A549 (cell line): ENCODE measurements at regions not wholly inside any gene's neighbourhood (a gene's known extent, or its start where the extent isn't known, plus 50 kb on each side); places are given as distances from the start of the nearest gene placed in this dataset.

Source experiments
- ATAC-seq, 2 experiments: fragments of 200-7000 bp in 1 of 2; fragments of >200 bp in 1 of 2; cut with Nextera tagmentation in 1 of 2; cut with Tn5 transposase in 1 of 2; 3 replicates each; pipeline versions ENCODE4 v1.8.0 to v1.9.1; 2018 to 2020; ENCODE audit warnings: mild to moderate bottlenecking in 1 of 2, moderate library complexity in 1 of 2
- CTCF ChIA-PET: fragments of 300-600 bp; sonication (Branson Sonifier 250); formaldehyde crosslinking; extraction: SDS; loops from one replicate; lab custom pipeline; 2021; ENCODE audit warnings: antibody characterized with exemption, inconsistent platforms; lab: Yijun Ruan, JAX
- POLR2A ChIA-PET: fragments of 350-600 bp; formaldehyde crosslinking; extraction: SDS; loops from one replicate; lab custom pipeline; 2021; ENCODE audit warnings: antibody characterized with exemption, inconsistent platforms; lab: Yijun Ruan, JAX
- DNase-seq, 2 experiments: peaks; one replicate each; pipeline versions ENCODE4 v3.0.0 to v3.0.0-alpha.2; 2011 to 2016; ENCODE audit warnings: low read depth in 1 of 2, low spot score in 1 of 2
- FAIRE-seq: peaks from 2 replicates; lab custom pipeline; 2011; peaks lifted over from hg19 to GRCh38; lab: Jason Lieb, UNC
- H3K27ac ChIP-seq, 2 experiments: fragments of >200 bp; sonication (Bioruptor Twin); formaldehyde crosslinking; 3 replicates each; pipeline ENCODE4 v1.5.1; 2016 to 2017
- H3K4me1 ChIP-seq: fragments of >200 bp; sonication (Bioruptor Twin); formaldehyde crosslinking; 3 replicates; pipeline ENCODE4 v1.6.1; 2016
- H3K4me2 ChIP-seq: fragments of >200 bp; sonication (Bioruptor Twin); formaldehyde crosslinking; 3 replicates; pipeline ENCODE4 v1.6.1; 2016
- H3K4me3 ChIP-seq: fragments of >200 bp; sonication (Bioruptor Twin); formaldehyde crosslinking; 3 replicates; pipeline ENCODE4 v1.5.1; 2016
- H3K9me3 ChIP-seq: fragments of >200 bp; sonication (Bioruptor Twin); formaldehyde crosslinking; 3 replicates; pipeline ENCODE4 v1.6.1; 2016
- BCL3 ChIP-seq: fragments of >200 bp; sonication (Bioruptor Twin); formaldehyde crosslinking; IDR thresholded peaks from 3 replicates; pipeline ENCODE4 v1.6.1; 2016
- BHLHE40 ChIP-seq: IDR thresholded peaks from 2 replicates; pipeline ENCODE4 v1.6.1; 2012; ENCODE audit warnings: low read depth, low read length, inconsistent platforms
- CHD4 ChIP-seq: fragments of 200-600 bp; sonication (generic); IDR thresholded peaks from 2 replicates; pipeline ENCODE4 v1.6.1; 2016; ENCODE audit warnings: antibody characterized with exemption, mild to moderate bottlenecking, borderline replicate concordance
- CTCF ChIP-seq: fragments of >200 bp; sonication (Bioruptor Twin); formaldehyde crosslinking; IDR thresholded peaks from 3 replicates; pipeline ENCODE4 v1.5.1; 2016
- EHF ChIP-seq: fragments of 250-450 bp; sonication (Bioruptor Pico); IDR thresholded peaks from 2 replicates; pipeline ENCODE4 v1.5.0; 2020; ENCODE audit warnings: mild to moderate bottlenecking
- ELK1 ChIP-seq: fragments of 150-350 bp; IDR thresholded peaks from 2 replicates; pipeline ENCODE4 v1.6.1; 2014; ENCODE audit warnings: low read depth, mild to moderate bottlenecking, low read length
- EP300 ChIP-seq, 2 experiments: fragments of >200 bp; sonication (Bioruptor Twin); formaldehyde crosslinking; IDR thresholded peaks; 2 replicates in 1 of 2; 3 replicates in 1 of 2; pipeline ENCODE4 v1.6.1; 2016 to 2017
- FOSB ChIP-seq: fragments of 250-450 bp; sonication (Bioruptor Pico); IDR thresholded peaks from 2 replicates; pipeline ENCODE4 v1.5.0; 2020; ENCODE audit warnings: mild to moderate bottlenecking, moderate library complexity
- GATA3 ChIP-seq: IDR thresholded peaks from 2 replicates; pipeline ENCODE4 v1.6.1; 2012; ENCODE audit warnings: borderline replicate concordance
- HDAC2 ChIP-seq: fragments of 200-600 bp; sonication (generic); IDR thresholded peaks from 2 replicates; pipeline ENCODE4 v1.6.1; 2016
- HES2 ChIP-seq: fragments of >200 bp; sonication (Bioruptor Twin); formaldehyde crosslinking; IDR thresholded peaks from 2 replicates; pipeline ENCODE4 v1.6.1; 2016
- HMGXB4 ChIP-seq: fragments of 250-450 bp; sonication (Bioruptor Pico); IDR thresholded peaks from 2 replicates; pipeline ENCODE4 v1.5.0; 2021; ENCODE audit warnings: mild to moderate bottlenecking, moderate library complexity, borderline replicate concordance
- HOXA7 ChIP-seq: fragments of 250-450 bp; sonication (Bioruptor Pico); IDR thresholded peaks from 2 replicates; pipeline ENCODE4 v1.5.0; 2020; ENCODE audit warnings: mild to moderate bottlenecking, moderate library complexity
- HOXB5 ChIP-seq: fragments of 250-450 bp; sonication (Bioruptor Pico); IDR thresholded peaks from 2 replicates; pipeline ENCODE4 v1.5.0; 2020; ENCODE audit warnings: mild to moderate bottlenecking, moderate library complexity
- JUNB ChIP-seq: fragments of >200 bp; sonication (Bioruptor Twin); formaldehyde crosslinking; IDR thresholded peaks from 2 replicates; pipeline ENCODE4 v1.6.1; 2016
- KDM1A ChIP-seq: fragments of 200-600 bp; sonication (generic); IDR thresholded peaks from 2 replicates; pipeline ENCODE4 v1.6.1; 2016; ENCODE audit warnings: low read depth, mild to moderate bottlenecking
- KDM5A ChIP-seq: fragments of 200-600 bp; sonication (generic); IDR thresholded peaks from 2 replicates; pipeline ENCODE4 v1.6.1; 2016; ENCODE audit warnings: antibody characterized with exemption, mild to moderate bottlenecking
- NFE2L2 ChIP-seq: fragments of 150-350 bp; conservative IDR thresholded peaks from 2 replicates; pipeline ENCODE4 v1.6.1; 2014; ENCODE audit warnings: low read length
- NR3C1 ChIP-seq: fragments of >200 bp; sonication (Bioruptor Twin); formaldehyde crosslinking; IDR thresholded peaks from 3 replicates; pipeline ENCODE4 v1.6.1; 2017
- PBX3 ChIP-seq: IDR thresholded peaks from 2 replicates; pipeline ENCODE4 v1.6.1; 2012
- RARB ChIP-seq: fragments of 250-450 bp; sonication (Bioruptor Pico); IDR thresholded peaks from 2 replicates; pipeline ENCODE4 v1.8.0; 2021; ENCODE audit warnings: mild to moderate bottlenecking, moderate library complexity
- RCOR1 ChIP-seq: fragments of 150-350 bp; IDR thresholded peaks from 2 replicates; pipeline ENCODE4 v1.6.1; 2014; ENCODE audit warnings: antibody characterized with exemption, low read length, low read depth
- REST ChIP-seq: fragments of 200-600 bp; sonication (generic); IDR thresholded peaks from 2 replicates; pipeline ENCODE4 v1.6.1; 2016; ENCODE audit warnings: antibody characterized with exemption, mild to moderate bottlenecking, moderate library complexity
- RFX5 ChIP-seq: fragments of 450-650 bp; IDR thresholded peaks from 2 replicates; pipeline ENCODE4 v1.7.1; 2014; ENCODE audit warnings: antibody characterized with exemption, mild to moderate bottlenecking, moderate library complexity
- TFCP2L1 ChIP-seq: fragments of 250-450 bp; sonication (Bioruptor Pico); IDR thresholded peaks from 2 replicates; pipeline ENCODE4 v1.5.0; 2021; ENCODE audit warnings: mild to moderate bottlenecking
- TP53 ChIP-seq: fragments of 250-450 bp; sonication (Bioruptor Pico); IDR thresholded peaks from 2 replicates; pipeline ENCODE4 v1.5.0; 2021; ENCODE audit warnings: mild to moderate bottlenecking, moderate library complexity
- ZC3H11A ChIP-seq: fragments of 450-650 bp; IDR thresholded peaks from 2 replicates; pipeline ENCODE4 v1.6.1; 2014; ENCODE audit warnings: antibody characterized with exemption, mild to moderate bottlenecking
- WGBS: methylation state at CpG from one replicate; pipeline ENCODE4 v1.1.6; 2017; ENCODE audit errors: missing lambda C conversion rate; 5-methylcytosine and 5-hydroxymethylcytosine counted together

- POLR2A ChIA-PET = no interaction called here
- CTCF ChIA-PET = no interaction called here
- ATAC-seq (no peak), DNase-seq (no peak), FAIRE-seq (no peak)
- Histone ChIP-seq H3K4me1 (no peaks in the 10 kb centered on the region), H3K4me2 (no peak overlapping the region), H3K27ac (no peak overlapping the region), H3K4me3 (no peak overlapping the region), H3K9me3 (no peaks in the 10 kb centered on the region)
- TF ChIP-seq EHF (CRISPR knock-in tag) = no peak
- no peak for TF ChIP-seq KDM5A
- no peak for TF ChIP-seq KDM1A
- no peak for TF ChIP-seq HDAC2
- no peak for TF ChIP-seq GATA3
- no peak for TF ChIP-seq PBX3
- TF ChIP-seq BHLHE40 = no peak
- no peak for TF ChIP-seq NR3C1
- no peak for TF ChIP-seq TFCP2L1 (CRISPR knock-in tag)
- TF ChIP-seq FOSB = no peak
- TF ChIP-seq HOXA7 (CRISPR knock-in tag) = no peak
- no peak for TF ChIP-seq JUNB
- TF ChIP-seq ZC3H11A = no peak
- TF ChIP-seq CHD4 = no peak
- no peak for TF ChIP-seq RCOR1
- TF ChIP-seq HES2 = no peak
- no peak for TF ChIP-seq NFE2L2
- no peak for TF ChIP-seq ELK1
- WGBS = 74% methylated on average over 17 of the region's 17 CpGs
These were observed 120.2 kb upstream of the ZNF516 start for GRCh38 chr18:76615065-76615733.

- CTCF ChIA-PET = no interaction called here
- no peak for ATAC-seq
- Histone ChIP-seq H3K4me2 (no peak overlapping the region), H3K27ac (no peak overlapping the region), H3K4me1 (no peaks in the 10 kb centered on the region), H3K4me3 (no peak overlapping the region), H3K9me3 (no peaks in the 10 kb centered on the region)
- FAIRE-seq = no peak
- WGBS = 82% methylated on average over 25 of the region's 25 CpGs
- no peak for DNase-seq
- TF ChIP-seq FOSB = no peak
- no peak for TF ChIP-seq NFE2L2
- TF ChIP-seq BCL3 = no peak
- no peak for TF ChIP-seq RFX5
- no peak for TF ChIP-seq CTCF
- no peak for TF ChIP-seq GATA3
- no peak for TF ChIP-seq CHD4
- TF ChIP-seq RARB (CRISPR knock-in tag) = no peak
- no peak for TF ChIP-seq TP53 (CRISPR knock-in tag)
- TF ChIP-seq HOXB5 (CRISPR knock-in tag) = no peak
- no peak for TF ChIP-seq EP300 (IDR thresholded peaks at IDR 0.05)
- TF ChIP-seq HMGXB4 = no peak
- TF ChIP-seq HOXA7 (CRISPR knock-in tag) = no peak
- no peak for TF ChIP-seq REST
- POLR2A ChIA-PET = no interaction called here
These were observed 118.7 kb upstream of the ZNF516 start for GRCh38 chr18:76613755-76614120.
